ENCODE measurements at regions not wholly inside any gene's neighbourhood (a gene's known extent, or its start where the extent isn't known, plus 50 kb on each side); places are given as distances from the start of the nearest gene placed in this dataset.

GRCh38 chr5:83785176-83785668, 64.6 kb upstream of the HAPLN1 start:
- no peak for DNase-seq (ENCODE audit: low spot score)
- no peak for TF ChIP-seq CTCF (IDR thresholded peaks at IDR 0.05; ENCODE audit: borderline replicate concordance, control extremely low read depth, extremely low read depth, insufficient read depth, missing control alignments)
- in situ Hi-C loops (cut with MboI; ENCODE audit: low sequenced_read_pairs, unreplicated experiment) = no loop called here

- no peak for DNase-seq (ENCODE audit: low spot score)
- TF ChIP-seq CTCF (IDR thresholded peaks at IDR 0.05; ENCODE audit: borderline replicate concordance, control extremely low read depth, extremely low read depth, insufficient read depth, missing control alignments) = no peak
- in situ Hi-C loops (cut with MboI; ENCODE audit: low sequenced_read_pairs, unreplicated experiment) = no loop called here
Measured at GRCh38 chr5:83780699-83781350, 60.2 kb upstream of the HAPLN1 start.

- in situ Hi-C loops (cut with MboI; ENCODE audit: low sequenced_read_pairs, unreplicated experiment) = no loop called here
- no peak for TF ChIP-seq CTCF (IDR thresholded peaks at IDR 0.05; ENCODE audit: borderline replicate concordance, control extremely low read depth, extremely low read depth, insufficient read depth, missing control alignments)
- no peak for DNase-seq (ENCODE audit: low spot score)
Measured at GRCh38 chr5:83777856-83778255, 57.2 kb upstream of the HAPLN1 start.

GRCh38 chr5:83776437-83777031, 55.9 kb upstream of the HAPLN1 start:
- DNase-seq (ENCODE audit: low spot score) = no peak
- in situ Hi-C loops (cut with MboI; ENCODE audit: low sequenced_read_pairs, unreplicated experiment) = no loop called here
- TF ChIP-seq CTCF (IDR thresholded peaks at IDR 0.05; ENCODE audit: borderline replicate concordance, control extremely low read depth, extremely low read depth, insufficient read depth, missing control alignments) = no peak
